IPS DF 19.7 (cell line): ENCODE measurements at regions not wholly inside any gene's neighbourhood (a gene's known extent, or its start where the extent isn't known, plus 50 kb on each side); places are given as distances from the start of the nearest gene placed in this dataset.

Experiments used
- DNase-seq: peaks from one replicate; pipeline ENCODE4 v3.0.0-alpha.2; 2013; ENCODE audit warnings: low read depth, low spot score

GRCh38 chr2:12338946-12339697 lies 377.6 kb upstream of the TRIB2 start:
- DNase-seq, result no peak

DNA sequence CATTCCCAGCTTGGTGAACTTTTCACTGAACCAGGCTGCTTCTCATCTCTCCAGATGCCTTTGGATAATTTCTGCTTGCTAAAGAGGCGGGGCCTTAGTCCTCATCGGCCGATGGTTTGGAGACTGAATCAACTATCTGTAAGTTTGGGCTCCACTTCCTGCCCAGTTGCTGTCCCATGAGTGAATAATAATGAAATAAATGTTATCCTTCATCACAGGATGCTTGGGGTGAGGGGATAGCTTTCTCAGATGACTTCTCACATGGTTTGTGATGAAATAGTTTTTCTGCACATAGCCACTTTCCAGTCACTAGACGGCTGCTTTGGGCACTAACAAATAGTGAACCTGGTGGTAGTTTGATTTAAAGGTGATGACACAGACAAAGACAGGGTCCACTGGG lies 376.6 kb upstream of the TRIB2 start:
- DNase-seq, result no peak

DNA sequence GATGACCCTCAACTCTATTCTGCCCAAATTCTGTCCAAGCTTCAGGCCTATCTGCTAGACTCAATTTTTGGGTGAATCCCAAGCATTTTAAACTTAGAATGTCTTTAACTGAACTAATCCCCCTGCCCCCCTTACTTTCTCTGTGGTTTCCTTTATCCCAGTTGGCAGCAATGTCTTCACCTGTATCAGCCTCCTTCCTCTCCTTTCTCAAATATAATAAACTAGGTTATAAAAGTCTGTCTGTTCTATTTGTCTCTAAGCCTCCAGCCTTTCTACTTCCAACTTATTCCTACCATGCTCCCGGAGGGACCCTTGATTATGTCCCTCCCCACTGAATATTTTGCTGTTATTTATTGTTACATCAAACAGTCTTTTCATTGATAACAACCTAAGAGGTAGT lies 375.5 kb upstream of the TRIB2 start:
- no peak for DNase-seq

DNA sequence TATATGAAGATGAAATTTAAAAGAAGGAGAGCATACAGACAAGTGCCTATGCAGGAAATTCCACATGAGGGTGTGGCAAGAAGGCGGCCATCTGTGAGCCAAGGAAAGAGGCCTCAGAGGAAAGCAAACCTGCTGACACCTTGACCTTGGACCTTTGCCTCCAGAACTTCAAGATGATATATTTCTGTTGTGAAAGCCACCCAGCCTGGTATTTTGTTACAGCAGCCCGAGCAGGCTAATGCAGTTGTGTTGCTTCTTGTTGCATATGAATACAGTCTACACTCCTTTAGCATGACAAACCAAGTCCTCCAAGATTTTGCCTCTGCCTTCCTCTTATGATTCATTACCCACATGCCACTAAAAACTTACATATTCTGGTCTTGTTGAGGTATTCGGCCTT lies 374.8 kb upstream of the TRIB2 start:
- no peak for DNase-seq

GRCh38 chr2:12343141-12343540 lies 373.6 kb upstream of the TRIB2 start:
- DNase-seq, result no peak

GRCh38 chr2:12347066-12347493 lies 369.7 kb upstream of the TRIB2 start:
- no peak for DNase-seq

DNA sequence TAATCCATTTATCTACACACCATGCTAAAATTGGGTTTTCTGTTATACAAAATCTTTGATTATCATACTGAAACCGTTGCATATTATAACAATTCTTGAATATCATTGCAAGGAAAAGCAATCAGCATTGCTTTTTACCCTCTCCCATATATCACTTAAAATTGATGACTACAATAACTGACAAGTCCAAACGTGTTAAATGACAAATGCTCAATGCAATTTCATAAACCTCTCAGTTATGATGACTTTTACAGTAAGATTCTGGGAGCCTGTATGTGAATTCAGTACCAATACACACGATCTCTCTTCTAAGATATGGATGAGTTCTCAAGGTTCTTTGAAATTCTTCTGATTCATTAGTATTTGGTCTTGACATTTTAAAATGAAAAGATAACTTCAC lies 368.5 kb upstream of the TRIB2 start:
- no peak for DNase-seq

DNA sequence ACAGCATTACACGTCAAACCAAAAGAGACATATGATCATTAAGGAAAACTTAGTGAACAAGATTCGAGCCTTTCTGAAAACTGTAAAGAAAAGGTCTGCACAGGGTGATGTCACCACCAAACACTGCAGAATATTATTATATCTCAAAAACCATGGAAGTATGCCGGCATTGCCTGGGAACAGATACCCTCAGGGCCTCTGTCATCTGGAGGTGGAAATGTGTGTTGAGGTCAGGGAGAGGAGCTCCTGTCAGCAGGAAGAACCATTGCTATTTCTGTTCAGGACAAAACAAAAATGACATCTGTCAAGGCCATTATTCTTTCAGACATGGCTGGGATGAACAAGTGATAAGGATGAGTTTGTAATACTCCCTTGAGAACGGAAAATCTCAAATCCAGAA lies 365.9 kb upstream of the TRIB2 start:
- no peak for DNase-seq

DNA sequence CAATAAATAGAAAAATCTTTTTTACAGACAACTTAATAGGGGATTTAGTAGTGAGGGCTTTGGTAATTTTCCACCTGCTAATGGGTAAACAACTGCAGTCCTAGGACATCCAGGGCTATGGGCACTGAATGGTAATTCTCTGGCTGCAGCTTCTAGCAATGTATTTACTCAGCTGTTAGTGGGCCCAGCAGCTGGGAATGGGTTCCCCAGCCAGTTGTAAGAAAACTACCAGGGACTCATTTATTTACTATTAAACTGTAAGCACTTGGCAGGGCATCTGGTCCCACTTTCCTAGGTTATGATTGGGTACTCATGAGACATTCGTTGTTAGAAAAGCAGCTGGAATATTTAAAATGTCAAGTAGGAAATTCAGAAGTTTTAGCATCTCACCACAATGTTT lies 363.8 kb upstream of the TRIB2 start:
- no peak for DNase-seq

- no peak for DNase-seq
Measured at GRCh38 chr2:12361506-12361905, 355.2 kb upstream of the TRIB2 start.

- no peak for DNase-seq
Measured at GRCh38 chr2:12363138-12363537, 353.6 kb upstream of the TRIB2 start.

DNA sequence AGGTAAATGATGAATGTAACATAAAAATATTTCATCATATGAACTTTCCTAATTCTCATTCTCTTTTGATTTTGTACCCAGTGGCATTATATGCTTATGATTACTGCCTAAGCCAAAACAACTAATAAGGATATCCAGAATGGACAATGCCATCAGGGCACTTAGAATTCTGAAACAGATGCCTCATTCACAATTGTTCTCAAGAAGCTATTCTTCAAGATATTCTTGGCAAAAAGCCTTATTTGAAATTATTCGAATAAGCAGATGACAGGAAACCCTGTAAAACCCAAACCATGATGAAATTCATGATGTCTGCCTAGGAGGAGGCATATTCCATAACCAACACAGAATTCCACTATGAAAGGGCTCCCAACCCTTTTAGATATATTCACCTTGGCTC lies 353.2 kb upstream of the TRIB2 start:
- DNase-seq, result no peak

- no peak for DNase-seq
Measured at GRCh38 chr2:12369566-12369965, 347.2 kb upstream of the TRIB2 start.

- no peak for DNase-seq
Measured at GRCh38 chr2:12376025-12376424, 340.7 kb upstream of the TRIB2 start.

DNA sequence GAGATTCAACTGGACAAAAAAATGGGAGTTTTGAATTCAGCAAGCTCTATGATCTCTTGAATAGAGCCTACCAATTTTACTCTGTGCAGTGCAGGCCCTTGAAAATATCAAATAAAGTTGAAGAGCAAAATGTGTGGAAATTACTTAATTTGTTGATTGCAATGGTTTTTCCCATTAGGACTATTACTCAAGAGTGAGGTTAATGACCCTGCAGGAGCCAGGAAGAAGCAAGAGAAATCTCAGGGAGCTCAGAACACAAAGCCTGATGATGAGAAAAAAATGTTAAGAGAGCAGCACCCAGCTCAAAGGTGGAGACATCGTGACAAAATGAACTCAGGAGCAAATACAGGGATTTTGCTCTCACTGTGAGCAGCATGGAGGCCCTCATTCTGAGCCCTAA lies 337.6 kb upstream of the TRIB2 start:
- DNase-seq, result no peak

DNA sequence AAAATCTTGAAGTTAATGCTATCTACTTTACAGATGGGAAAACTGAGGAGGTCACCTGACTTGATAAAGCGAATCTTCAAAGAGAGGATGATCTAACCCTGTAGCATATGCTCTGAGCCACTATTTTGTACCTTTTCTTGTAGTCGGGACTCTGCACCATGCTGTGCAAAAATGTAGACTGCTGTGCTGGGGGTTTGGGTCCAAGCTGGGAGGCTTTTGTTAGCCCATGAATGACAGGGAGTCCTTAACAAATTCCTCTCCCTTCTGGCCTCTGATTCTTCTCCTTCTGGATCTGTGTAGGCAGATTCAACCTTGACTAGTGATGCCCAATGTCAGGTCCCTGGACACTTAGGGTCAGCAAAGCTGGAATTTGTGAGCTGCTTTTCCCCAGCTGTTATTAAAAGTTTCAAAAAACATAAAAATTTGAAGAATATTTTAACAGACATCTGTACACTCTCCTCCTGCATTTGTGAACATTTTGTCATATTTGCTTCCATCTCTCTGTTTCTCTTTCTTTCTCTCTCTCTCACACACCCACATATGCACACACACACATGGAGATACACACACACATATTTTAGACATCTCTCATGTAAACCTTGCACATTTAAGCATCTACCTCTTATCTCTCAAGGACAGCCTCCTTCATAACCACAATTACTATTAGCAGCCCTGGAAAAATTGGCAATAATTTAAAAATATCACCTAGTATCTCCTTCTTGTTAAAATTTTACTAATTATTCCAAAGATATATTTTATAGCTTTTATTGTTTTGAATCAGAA lies 335.0 kb upstream of the TRIB2 start:
- peak; percentile 59 for DNase-seq

- no peak for DNase-seq
Measured at GRCh38 chr2:12382366-12382765, 334.4 kb upstream of the TRIB2 start.

- DNase-seq, result no peak
Measured at GRCh38 chr2:12389344-12390045, 327.2 kb upstream of the TRIB2 start.

DNA sequence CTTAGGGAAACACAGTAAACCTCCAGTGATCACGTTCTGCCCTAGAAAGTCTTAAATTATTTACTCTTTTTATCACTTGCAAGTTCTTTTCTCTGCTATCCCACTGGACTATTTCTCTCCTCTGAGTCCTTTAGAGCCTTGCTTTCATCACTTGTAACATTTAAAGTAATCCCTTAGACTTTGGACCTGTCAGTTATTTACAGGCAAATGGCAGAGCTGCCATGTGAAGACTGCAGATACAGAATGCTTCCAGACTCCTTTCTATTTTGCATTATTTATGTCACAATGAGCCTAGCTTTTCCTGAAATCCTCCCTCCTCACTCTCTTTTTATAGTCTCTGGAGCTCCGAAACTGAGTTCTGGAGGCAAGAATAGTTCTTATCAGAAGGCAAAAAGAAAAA lies 325.6 kb upstream of the TRIB2 start:
- DNase-seq, result no peak

DNA sequence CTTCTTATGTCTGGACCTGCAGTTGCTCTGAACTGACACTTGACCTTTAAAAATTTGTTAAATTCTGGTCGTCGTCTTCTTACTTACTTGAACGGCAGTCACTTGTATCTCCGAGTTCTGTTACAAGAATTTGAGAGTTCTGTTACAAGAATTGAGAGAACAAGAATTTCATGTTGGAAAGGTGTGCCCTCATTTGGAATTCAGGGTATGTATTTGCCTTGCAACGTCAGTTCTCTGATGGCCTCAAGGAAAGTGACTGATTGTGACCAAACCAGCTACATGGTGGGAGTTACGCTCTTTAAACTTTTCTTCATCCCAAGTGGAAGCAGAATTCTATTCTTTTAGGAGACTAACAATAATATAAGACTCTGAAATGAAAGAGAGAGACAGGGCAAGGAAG lies 320.0 kb upstream of the TRIB2 start:
- no peak for DNase-seq

GRCh38 chr2:12397854-12398253 lies 318.9 kb upstream of the TRIB2 start:
- no peak for DNase-seq

GRCh38 chr2:12399240-12399639 lies 317.5 kb upstream of the TRIB2 start:
- DNase-seq, result no peak

DNA sequence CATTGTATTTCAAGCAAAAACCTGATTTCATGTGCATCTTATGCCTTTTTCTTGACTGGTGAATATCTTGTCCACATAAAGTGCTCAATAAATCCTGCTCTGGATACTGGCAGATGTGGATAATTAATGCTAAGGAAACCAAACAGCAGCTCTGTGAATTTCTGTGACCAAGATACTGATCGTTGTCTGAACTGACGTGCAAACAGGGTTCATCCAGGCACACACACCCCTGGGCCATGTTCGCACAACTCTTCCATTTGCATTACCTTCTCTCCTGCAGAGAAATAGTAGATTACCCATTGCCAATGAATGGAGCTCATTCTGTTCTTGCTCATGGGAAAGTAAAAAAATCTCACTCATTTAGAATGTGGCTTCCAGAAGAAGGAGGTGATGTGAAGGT lies 316.2 kb upstream of the TRIB2 start:
- no peak for DNase-seq
